AG04450 (cell line): ENCODE measurements at regions not wholly inside any gene's neighbourhood (a gene's known extent, or its start where the extent isn't known, plus 50 kb on each side); places are given as distances from the start of the nearest gene placed in this dataset.

ENCODE experiments used
- CTCF ChIA-PET: fragments of 300-600, 350-600 bp; formaldehyde crosslinking; extraction: SDS; loops from one replicate; lab custom pipeline; 2022; ENCODE audit warnings: antibody characterized with exemption, inconsistent platforms; lab: Charles Lee
- POLR2A ChIA-PET: fragments of 350-600 bp; formaldehyde crosslinking; extraction: SDS; loops from one replicate; lab custom pipeline; 2021; ENCODE audit warnings: antibody characterized with exemption, inconsistent platforms; lab: Yijun Ruan, JAX
- DNase-seq: peaks from one replicate; pipeline ENCODE4 v3.0.0-alpha.2; 2011; ENCODE audit warnings: low read depth, low spot score
- H3K27ac ChIP-seq: one replicate; pipeline ENCODE4 v1.5.1; 2012; ENCODE audit warnings: low read depth, low read length, control low read depth
- H3K27me3 ChIP-seq: one replicate; pipeline ENCODE4 v1.6.0; 2012; ENCODE audit warnings: low read length; ENCODE audit not compliant: control insufficient read depth, insufficient read depth
- H3K4me3 ChIP-seq: 2 replicates; pipeline ENCODE4 v1.5.1; 2011; ENCODE audit warnings: mild to moderate bottlenecking, low read depth, low read length, control low read depth
- H3K9me3 ChIP-seq: 2 replicates; pipeline ENCODE4 v1.5.1; 2012; ENCODE audit warnings: low read length; ENCODE audit not compliant: control insufficient read depth, insufficient read depth
- TF ChIP-seq, protein P1 (sequence below): IDR thresholded peaks from 2 replicates; pipeline ENCODE4 v1.5.1; 2011; ENCODE audit warnings: low read depth, low read length, control low read depth, inconsistent platforms

DNA sequence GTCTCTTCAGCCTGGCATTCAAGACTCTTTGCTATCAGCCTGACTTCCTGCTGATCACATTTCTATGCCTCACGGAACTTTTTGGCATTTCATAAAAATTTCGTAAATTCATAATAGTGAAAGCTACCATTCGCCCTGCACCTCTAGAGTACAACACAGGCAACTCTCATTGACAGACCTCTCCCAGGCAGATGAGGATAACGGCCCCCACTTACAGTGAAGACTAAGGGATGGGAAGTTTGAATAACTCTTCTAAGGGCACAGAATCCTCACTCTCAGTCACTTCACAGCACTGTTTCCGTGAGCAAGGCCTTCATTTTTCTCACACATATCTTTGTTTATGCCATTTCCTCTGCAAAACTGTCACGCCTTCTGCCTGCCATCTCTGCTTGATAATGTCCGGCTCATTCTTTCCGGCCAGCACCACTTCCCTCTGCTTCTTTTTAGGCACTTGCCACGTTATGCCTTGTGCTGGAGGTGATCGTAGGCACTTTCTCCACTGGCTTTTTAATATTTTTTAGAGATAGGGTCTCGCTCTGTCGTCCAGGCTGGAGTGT is 224.1 kb upstream of the HES1 start:
- TF ChIP-seq, protein P1, sequence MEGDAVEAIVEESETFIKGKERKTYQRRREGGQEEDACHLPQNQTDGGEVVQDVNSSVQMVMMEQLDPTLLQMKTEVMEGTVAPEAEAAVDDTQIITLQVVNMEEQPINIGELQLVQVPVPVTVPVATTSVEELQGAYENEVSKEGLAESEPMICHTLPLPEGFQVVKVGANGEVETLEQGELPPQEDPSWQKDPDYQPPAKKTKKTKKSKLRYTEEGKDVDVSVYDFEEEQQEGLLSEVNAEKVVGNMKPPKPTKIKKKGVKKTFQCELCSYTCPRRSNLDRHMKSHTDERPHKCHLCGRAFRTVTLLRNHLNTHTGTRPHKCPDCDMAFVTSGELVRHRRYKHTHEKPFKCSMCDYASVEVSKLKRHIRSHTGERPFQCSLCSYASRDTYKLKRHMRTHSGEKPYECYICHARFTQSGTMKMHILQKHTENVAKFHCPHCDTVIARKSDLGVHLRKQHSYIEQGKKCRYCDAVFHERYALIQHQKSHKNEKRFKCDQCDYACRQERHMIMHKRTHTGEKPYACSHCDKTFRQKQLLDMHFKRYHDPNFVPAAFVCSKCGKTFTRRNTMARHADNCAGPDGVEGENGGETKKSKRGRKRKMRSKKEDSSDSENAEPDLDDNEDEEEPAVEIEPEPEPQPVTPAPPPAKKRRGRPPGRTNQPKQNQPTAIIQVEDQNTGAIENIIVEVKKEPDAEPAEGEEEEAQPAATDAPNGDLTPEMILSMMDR, result no peak
- H3K27me3 ChIP-seq, result peaks cover 36% of the 10 kb centered on the region
- H3K27ac ChIP-seq, result no peak overlapping the region
- POLR2A ChIA-PET, result no interaction called here
- H3K4me3 ChIP-seq, result no peak overlapping the region
- CTCF ChIA-PET, result no interaction called here
- no peak for DNase-seq
- H3K9me3 ChIP-seq, result no peaks in the 10 kb centered on the region

DNA sequence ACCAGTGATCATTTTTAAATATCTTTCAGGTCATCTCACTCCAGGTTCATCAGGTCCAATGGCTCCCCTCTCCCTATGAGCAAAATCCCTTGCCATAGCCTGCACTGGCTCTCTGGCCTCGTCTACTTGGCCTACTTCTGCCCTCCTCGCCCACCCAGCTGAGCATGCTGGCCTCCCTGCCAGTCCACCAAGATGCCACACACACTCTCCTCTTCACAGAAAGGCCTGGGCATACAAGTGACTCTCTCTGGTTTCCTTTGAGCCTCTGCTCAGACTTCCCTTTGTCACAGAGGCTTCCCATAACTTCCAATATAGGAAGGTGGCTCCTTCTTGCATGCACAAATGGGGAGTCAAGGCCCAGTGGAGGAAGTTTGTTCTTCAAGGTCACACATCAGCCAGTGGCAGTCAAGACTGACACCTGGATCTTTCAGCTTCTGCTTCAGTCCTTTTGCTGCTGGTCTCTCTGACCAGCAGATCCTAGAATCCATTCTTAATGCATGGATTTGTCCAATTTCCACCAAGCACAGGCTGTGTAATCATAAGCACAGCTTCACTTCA is 223.2 kb upstream of the HES1 start:
- TF ChIP-seq, protein P1, result no peak
- Histone ChIP-seq H3K4me3 (no peak overlapping the region), H3K9me3 (no peaks in the 10 kb centered on the region), H3K27me3 (peaks cover 31% of the 10 kb centered on the region), H3K27ac (no peak overlapping the region)
- ChIA-PET CTCF (no interaction called here), POLR2A (no interaction called here)
- no peak for DNase-seq

DNA sequence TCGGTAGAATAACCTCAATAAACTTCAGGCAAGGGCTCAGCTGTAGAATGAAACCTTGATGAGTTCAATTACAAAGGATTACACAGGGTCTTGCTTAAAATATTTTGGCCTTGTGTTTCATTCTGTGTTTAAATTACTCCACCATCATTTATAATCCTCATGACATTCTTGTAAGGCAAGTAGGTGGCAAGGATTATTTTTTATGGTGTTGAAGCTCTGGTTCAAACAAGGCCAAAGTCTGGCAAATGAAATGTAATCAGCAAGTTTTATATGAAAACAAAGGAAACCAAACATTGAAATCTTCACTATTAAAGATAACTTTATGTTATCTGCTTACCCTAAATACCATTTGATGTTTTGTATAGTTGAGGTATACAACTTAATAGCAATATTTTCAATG is 221.3 kb upstream of the HES1 start:
- Histone ChIP-seq H3K4me3 (no peak overlapping the region), H3K27ac (no peak overlapping the region), H3K27me3 (peaks cover 16% of the 10 kb centered on the region), H3K9me3 (no peaks in the 10 kb centered on the region)
- TF ChIP-seq, protein P1, result no peak
- no peak for DNase-seq
- POLR2A ChIA-PET, result no interaction called here
- CTCF ChIA-PET, result interaction anchor here (1.0 kb wide), 1 partner anchor 401 kb away, joined by 4 read pairs; no protein-coding TSS in a partner anchor

DNA sequence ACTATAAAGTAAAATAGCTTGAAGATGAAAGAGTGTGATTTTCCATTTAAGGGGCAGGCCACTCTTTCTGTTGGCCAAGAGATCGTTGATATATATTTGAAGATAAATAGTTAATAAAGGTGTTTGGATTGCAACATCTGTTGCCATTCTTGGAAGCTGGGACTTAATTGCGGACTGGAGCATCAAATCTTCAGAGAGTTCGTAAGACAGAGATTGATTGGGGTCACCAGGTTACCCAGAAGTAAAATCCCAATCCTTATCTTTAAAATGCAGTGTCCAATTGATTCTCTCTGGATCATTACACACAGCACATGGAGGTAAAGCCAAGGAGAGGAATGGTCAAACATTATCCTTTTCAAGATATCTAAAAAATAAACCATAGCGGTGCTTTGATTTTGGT is 220.8 kb upstream of the HES1 start:
- no peak overlapping the region for H3K4me3 ChIP-seq

DNA sequence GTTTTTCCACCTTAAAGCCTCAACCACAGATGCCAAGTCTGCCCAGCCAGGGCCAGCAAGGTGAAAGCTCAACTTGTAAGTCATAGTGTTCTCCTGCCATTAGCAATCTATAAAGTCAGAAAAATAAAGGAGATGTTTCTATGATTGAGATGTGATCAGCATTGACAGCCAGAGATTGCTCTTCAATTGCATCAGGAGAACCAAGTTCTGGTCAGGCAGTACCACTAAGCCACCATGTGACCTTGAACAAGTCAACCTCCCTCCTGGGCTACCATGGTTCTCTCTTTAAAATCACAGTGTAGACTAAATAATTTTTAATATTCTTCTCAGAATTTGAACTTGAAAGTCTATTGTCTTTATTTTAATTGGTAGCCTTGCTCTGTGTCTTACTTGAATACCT is 220.3 kb upstream of the HES1 start:
- Histone ChIP-seq H3K4me3 (no peak overlapping the region), H3K27me3 (peaks cover 12% of the 10 kb centered on the region), H3K9me3 (no peaks in the 10 kb centered on the region), H3K27ac (no peak overlapping the region)
- POLR2A ChIA-PET, result no interaction called here
- CTCF ChIA-PET, result interaction anchor here (0.5 kb wide), 1 partner anchor 1594 kb away, joined by 6 read pairs; no protein-coding TSS in a partner anchor
- DNase-seq, result no peak
- TF ChIP-seq, protein P1, result no peak

More for the DNA sequence above, 220.8 kb upstream of the HES1 start:
- ChIA-PET POLR2A (no interaction called here), CTCF (interaction anchor here (1.0 kb wide), 1 partner anchor 401 kb away, joined by 4 read pairs; no protein-coding TSS in a partner anchor)
- TF ChIP-seq, protein P1, result no peak
- no peaks in the 10 kb centered on the region for H3K9me3 ChIP-seq
- H3K27me3 ChIP-seq, result peaks cover 14% of the 10 kb centered on the region
- no peak overlapping the region for H3K27ac ChIP-seq
- DNase-seq, result no peak
